ENCODE measurements at regions not wholly inside any gene's neighbourhood (a gene's known extent, or its start where the extent isn't known, plus 50 kb on each side); places are given as distances from the start of the nearest gene placed in this dataset.

GRCh38 chr14:21780429-21781084 lies 106.9 kb upstream of the OR4E1 start:
- Histone ChIP-seq H3K4me1 (ENCODE audit: control insufficient read depth in 2 of 2, insufficient read depth in 2 of 2, low read length in 2 of 2) (no peaks in the 10 kb centered on the region), H3K9ac (ENCODE audit: low read length) (no peak overlapping the region), H3K36me3 (replicated peaks in 1 of 2; ENCODE audit: control extremely low read depth in 1 of 2, control insufficient read depth in 1 of 2, extremely low read depth in 1 of 2, insufficient read depth in 2 of 2, low read length in 1 of 2) (no peaks in the 10 kb centered on the region), H4K20me1 (ENCODE audit: control insufficient read depth, insufficient read depth, low read length, poor library complexity, severe bottlenecking) (no peaks in the 10 kb centered on the region), H3K27ac (ENCODE audit: low read length in 2 of 2) (no peak overlapping the region), H3K4me3 (ENCODE audit: control extremely low read depth in 1 of 5, extremely low read depth in 1 of 5, insufficient read depth in 1 of 5, low read depth in 2 of 5, low read length in 4 of 5) (no peak overlapping the region), H3K9me3 (ENCODE audit: control extremely low read depth in 1 of 3, control insufficient read depth in 2 of 3, insufficient read depth in 1 of 3, low read length in 2 of 3) (peaks cover 0 to 5% (median 0%) of the 10 kb centered on the region in 3 donors), H3K79me2 (ENCODE audit: control insufficient read depth, insufficient read depth, low read length) (no peaks in the 10 kb centered on the region), H3K4me2 (replicated peaks; ENCODE audit: low read depth, low read length, poor library complexity, severe bottlenecking) (no peak overlapping the region), H2AFZ (ENCODE audit: insufficient read depth, low read depth, low read length, poor library complexity, severe bottlenecking) (no peak overlapping the region), H3K27me3 (replicated peaks in 1 of 4; ENCODE audit: control extremely low read depth in 1 of 4, control insufficient read depth in 3 of 4, insufficient read depth in 4 of 4, low read length in 3 of 4) (peaks cover 0 to 7% (median 1%) of the 10 kb centered on the region in 4 experiments)
- ChIA-PET CTCF (no interaction called here), POLR2A (no interaction called here)
- no peak overlapping the region for H3K4me3 Mint-ChIP-seq
- no peaks in the 10 kb centered on the region for H3K4me1 Mint-ChIP-seq
- no peaks in the 10 kb centered on the region for H3K9me3 Mint-ChIP-seq (ENCODE audit: insufficient read depth)
- intact Hi-C loops (cut with micrococcal nuclease): no loop called here
- ATAC-seq (ENCODE audit: low read depth) (no peak), DNase-seq (no peak)
- H3K27ac Mint-ChIP-seq: no peak overlapping the region
- TF ChIP-seq CTCF (IDR thresholded peaks at IDR 0.05) (no peak), EZH2 (IDR thresholded peaks at IDR 0.05; ENCODE audit: borderline replicate concordance, insufficient read depth, low read depth, low read length, poor library complexity, severe bottlenecking) (no peak)
- H3K27me3 Mint-ChIP-seq: peaks cover 24% of the 10 kb centered on the region
- WGBS (ENCODE audit: insufficient coverage): 91% methylated on average over 14 of the region's 14 CpGs

- Histone ChIP-seq H2AFZ (ENCODE audit: insufficient read depth, low read depth, low read length, poor library complexity, severe bottlenecking) (no peak overlapping the region), H3K4me2 (replicated peaks; ENCODE audit: low read depth, low read length, poor library complexity, severe bottlenecking) (no peak overlapping the region), H3K9me3 (ENCODE audit: control extremely low read depth in 1 of 3, control insufficient read depth in 2 of 3, insufficient read depth in 1 of 3, low read length in 2 of 3) (no peaks in the 10 kb centered on the region), H3K4me1 (ENCODE audit: control insufficient read depth in 2 of 2, insufficient read depth in 2 of 2, low read length in 2 of 2) (no peaks in the 10 kb centered on the region), H3K79me2 (ENCODE audit: control insufficient read depth, insufficient read depth, low read length) (no peaks in the 10 kb centered on the region), H3K36me3 (replicated peaks in 1 of 2; ENCODE audit: control extremely low read depth in 1 of 2, control insufficient read depth in 1 of 2, extremely low read depth in 1 of 2, insufficient read depth in 2 of 2, low read length in 1 of 2) (no peaks in the 10 kb centered on the region), H4K20me1 (ENCODE audit: control insufficient read depth, insufficient read depth, low read length, poor library complexity, severe bottlenecking) (no peaks in the 10 kb centered on the region), H3K27ac (ENCODE audit: low read length in 2 of 2) (no peak overlapping the region), H3K9ac (ENCODE audit: low read length) (no peak overlapping the region), H3K27me3 (replicated peaks in 1 of 4; ENCODE audit: control extremely low read depth in 1 of 4, control insufficient read depth in 3 of 4, insufficient read depth in 4 of 4, low read length in 3 of 4) (peaks cover 0 to 4% (median 0%) of the 10 kb centered on the region in 4 experiments), H3K4me3 (ENCODE audit: control extremely low read depth in 1 of 5, extremely low read depth in 1 of 5, insufficient read depth in 1 of 5, low read depth in 2 of 5, low read length in 4 of 5) (no peak overlapping the region)
- H3K27ac Mint-ChIP-seq: no peak overlapping the region
- WGBS (ENCODE audit: insufficient coverage): no CpG with 5 or more reads among the region's 1 CpG
- H3K9me3 Mint-ChIP-seq (ENCODE audit: insufficient read depth): no peaks in the 10 kb centered on the region
- H3K4me1 Mint-ChIP-seq: no peaks in the 10 kb centered on the region
- POLR2A ChIA-PET: no interaction called here
- ATAC-seq (ENCODE audit: low read depth): no peak
- intact Hi-C loops (cut with micrococcal nuclease): no loop called here
- no peak for TF ChIP-seq EZH2 (IDR thresholded peaks at IDR 0.05; ENCODE audit: borderline replicate concordance, insufficient read depth, low read depth, low read length, poor library complexity, severe bottlenecking)
- TF ChIP-seq CTCF (IDR thresholded peaks at IDR 0.05): no peak
- CTCF ChIA-PET: no interaction called here
- no peak for DNase-seq
- peaks cover 20% of the 10 kb centered on the region for H3K27me3 Mint-ChIP-seq
- no peak overlapping the region for H3K4me3 Mint-ChIP-seq
Measured at GRCh38 chr14:21771671-21772070, 98.1 kb upstream of the OR4E1 start.
